H1 (cell line): ENCODE measurements at regions not wholly inside any gene's neighbourhood (a gene's known extent, or its start where the extent isn't known, plus 50 kb on each side); places are given as distances from the start of the nearest gene placed in this dataset.

Experiments
- CTCF ChIA-PET: fragments of 300-600 bp; sonication (Branson Sonifier 250); formaldehyde crosslinking; loops from one replicate; lab custom pipeline; 2021; ENCODE audit not compliant: partially characterized antibody; lab: Charles Lee
- POLR2A ChIA-PET: fragments of 300-600 bp; sonication (Branson Sonifier 250); formaldehyde crosslinking; loops from one replicate; lab custom pipeline; 2021; ENCODE audit warnings: inconsistent platforms; ENCODE audit not compliant: partially characterized antibody; lab: Charles Lee
- DNase-seq, 2 experiments: peaks; one replicate each; pipeline versions ENCODE4 v3.0.0 to v3.0.0-alpha.2; 2010 to 2022; ENCODE audit warnings: low spot score in 2 of 2, low read depth in 1 of 2, mixed read lengths in 1 of 2
- FAIRE-seq: peaks from 2 replicates; lab custom pipeline; 2011; peaks lifted over from hg19 to GRCh38; lab: Jason Lieb, UNC
- H2AFZ ChIP-seq: 2 replicates; pipeline ENCODE4 v1.8.1; 2012; ENCODE audit warnings: low read length, inconsistent platforms
- H2AK5ac ChIP-seq: 2 replicates; pipeline ENCODE4 v1.6.1; 2013; ENCODE audit warnings: low read depth, low read length
- H2BK120ac ChIP-seq: replicated peaks from 2 replicates; pipeline ENCODE3; 2013; ENCODE audit warnings: low read depth, low read length, inconsistent platforms
- H2BK12ac ChIP-seq: 2 replicates; pipeline ENCODE4 v1.6.1; 2013; ENCODE audit warnings: low read depth, low read length
- H2BK15ac ChIP-seq: 2 replicates; pipeline ENCODE4 v1.6.1; 2013; ENCODE audit warnings: low read length
- H2BK20ac ChIP-seq: 2 replicates; pipeline ENCODE4 v1.6.1; 2013; ENCODE audit warnings: low read length
- H2BK5ac ChIP-seq: 2 replicates; pipeline ENCODE4 v1.6.1; 2013; ENCODE audit warnings: low read depth, low read length
- H3K14ac ChIP-seq: 2 replicates; pipeline ENCODE4 v1.6.1; 2013; ENCODE audit warnings: inconsistent platforms; ENCODE audit not compliant: insufficient read length
- H3K18ac ChIP-seq: 2 replicates; pipeline ENCODE4 v1.6.1; 2013; ENCODE audit warnings: low read length; ENCODE audit errors: extremely low read depth
- H3K23ac ChIP-seq: 2 replicates; pipeline ENCODE4 v1.6.1; 2013; ENCODE audit warnings: inconsistent platforms; ENCODE audit not compliant: insufficient read length
- H3K23me2 ChIP-seq: 2 replicates; pipeline ENCODE4 v1.6.1; 2013; ENCODE audit warnings: low read depth, low read length
- H3K27ac ChIP-seq: 2 replicates; pipeline ENCODE4 v1.6.1; 2011; ENCODE audit warnings: low read depth, low read length, inconsistent platforms
- H3K27me3 ChIP-seq, 4 experiments: replicated peaks in 1 of 4; 1 replicate in 1 of 4; 2 replicates in 3 of 4; pipeline versions ENCODE4 v1.6.1 to v1.8.1; 2011 to 2013; ENCODE audit warnings: low read length in 3 of 4, mild to moderate bottlenecking in 3 of 4, inconsistent platforms in 2 of 4, mixed read lengths in 2 of 4, moderate library complexity in 1 of 4; ENCODE audit not compliant: control insufficient read depth in 3 of 4, insufficient read depth in 3 of 4; ENCODE audit errors: extremely low read depth in 1 of 4
- H3K36me3 ChIP-seq, 4 experiments: 2 replicates each; pipeline versions ENCODE4 v1.6.1 to v1.8.1; 2011 to 2013; ENCODE audit warnings: mild to moderate bottlenecking in 4 of 4, low read length in 3 of 4, moderate library complexity in 2 of 4, control low read depth in 1 of 4, inconsistent platforms in 1 of 4; ENCODE audit not compliant: insufficient read depth in 4 of 4, control insufficient read depth in 2 of 4
- H3K4ac ChIP-seq: replicated peaks from 2 replicates; pipeline ENCODE3; 2013; ENCODE audit warnings: low read length, low read depth, mixed read lengths, inconsistent platforms; ENCODE audit not compliant: insufficient read length
- H3K4me1 ChIP-seq, 4 experiments: replicated peaks in 1 of 4; 1 replicate in 1 of 4; 2 replicates in 3 of 4; pipeline versions ENCODE4 v1.6.1 to v1.8.1; 2011 to 2013; ENCODE audit warnings: low read length in 3 of 4, inconsistent platforms in 2 of 4, mixed read lengths in 1 of 4; ENCODE audit not compliant: insufficient read depth in 4 of 4, control insufficient read depth in 3 of 4
- H3K4me2 ChIP-seq, 2 experiments: 2 replicates each; pipeline versions ENCODE4 v1.6.1 to v1.8.1; 2011 to 2013; ENCODE audit warnings: low read depth in 2 of 2, low read length in 2 of 2, control low read depth in 1 of 2, inconsistent platforms in 1 of 2, mild to moderate bottlenecking in 1 of 2; ENCODE audit not compliant: insufficient read depth in 1 of 2
- H3K4me3 ChIP-seq, 4 experiments: fragments of 200-600, 300-600 bp in 1 of 4; sonication (generic), shearing (Covaris generic), sonication (Bioruptor Twin) in 1 of 4; 2 replicates each; pipeline versions ENCODE4 v1.5.1 to v1.8.1; 2011 to 2016; ENCODE audit warnings: low read length in 4 of 4, low read depth in 3 of 4, control low read depth in 2 of 4, inconsistent platforms in 2 of 4, mild to moderate bottlenecking in 2 of 4, mixed read lengths in 1 of 4, moderate library complexity in 1 of 4; ENCODE audit not compliant: insufficient read depth in 2 of 4; ENCODE audit errors: extremely low read depth in 1 of 4
- H3K56ac ChIP-seq: replicated peaks from 2 replicates; pipeline ENCODE3; 2013; ENCODE audit warnings: low read depth, mild to moderate bottlenecking, mixed read lengths, low read length, inconsistent platforms; ENCODE audit not compliant: insufficient read length
- H3K79me1 ChIP-seq: 2 replicates; pipeline ENCODE4 v1.6.1; 2013; ENCODE audit warnings: low read depth, low read length, control low read depth
- H3K79me2 ChIP-seq, 2 experiments: 2 replicates each; pipeline versions ENCODE4 v1.6.1 to v1.8.1; 2012 to 2013; ENCODE audit warnings: low read length in 2 of 2, mild to moderate bottlenecking in 2 of 2, inconsistent platforms in 1 of 2; ENCODE audit not compliant: insufficient read depth in 2 of 2, control insufficient read depth in 1 of 2
- H3K9ac ChIP-seq, 4 experiments: replicated peaks in 1 of 4; 1 replicate in 1 of 4; 2 replicates in 3 of 4; pipeline versions ENCODE4 v1.6.1 to v1.8.1; 2011 to 2013; ENCODE audit warnings: low read depth in 3 of 4, low read length in 3 of 4, control low read depth in 2 of 4, mild to moderate bottlenecking in 2 of 4, moderate library complexity in 2 of 4, inconsistent platforms in 1 of 4; ENCODE audit errors: extremely low read depth in 1 of 4
- H3K9me3 ChIP-seq, 2 experiments: 2 replicates each; pipeline versions ENCODE4 v1.6.1 to v1.8.1; 2012 to 2013; ENCODE audit warnings: mild to moderate bottlenecking in 2 of 2, moderate library complexity in 2 of 2, control low read depth in 1 of 2, inconsistent platforms in 1 of 2, low read depth in 1 of 2, low read length in 1 of 2, mixed read lengths in 1 of 2; ENCODE audit not compliant: insufficient read depth in 2 of 2
- H4K20me1 ChIP-seq, 2 experiments: replicated peaks in 1 of 2; 2 replicates each; pipeline versions ENCODE3 to v1.8.1; 2011 to 2013; ENCODE audit warnings: inconsistent platforms in 2 of 2, low read length in 2 of 2, mild to moderate bottlenecking in 1 of 2; ENCODE audit not compliant: insufficient read depth in 2 of 2, control insufficient read depth in 1 of 2
- H4K5ac ChIP-seq: 2 replicates; pipeline ENCODE4 v1.6.1; 2013; ENCODE audit warnings: low read length, low read depth, mixed read lengths, inconsistent platforms; ENCODE audit not compliant: insufficient read length
- H4K8ac ChIP-seq: 2 replicates; pipeline ENCODE4 v1.8.0; 2013; ENCODE audit warnings: mild to moderate bottlenecking, moderate library complexity, low read length, inconsistent platforms; ENCODE audit not compliant: insufficient read depth; ENCODE audit errors: extremely low read depth
- H4K91ac ChIP-seq: replicated peaks from 2 replicates; pipeline ENCODE3; 2013; ENCODE audit warnings: low read length, mixed read lengths, inconsistent platforms; ENCODE audit not compliant: insufficient read length
- ATF3 ChIP-seq: IDR thresholded peaks from 2 replicates; pipeline ENCODE4 v1.6.1; 2011; ENCODE audit warnings: low read depth, mild to moderate bottlenecking, low read length; ENCODE audit not compliant: insufficient read depth
- CREB1 ChIP-seq: IDR thresholded peaks from 2 replicates; pipeline ENCODE4 v1.6.1; 2012; ENCODE audit warnings: inconsistent platforms
- FOSL1 ChIP-seq: IDR thresholded peaks from 2 replicates; pipeline ENCODE4 v1.6.1; 2011; ENCODE audit warnings: mild to moderate bottlenecking, low read depth, low read length, moderate library complexity; ENCODE audit not compliant: insufficient read depth
- GABPA ChIP-seq: IDR thresholded peaks from 2 replicates; pipeline ENCODE4 v1.6.1; 2011; ENCODE audit warnings: mild to moderate bottlenecking, low read length, moderate library complexity, borderline replicate concordance; ENCODE audit not compliant: insufficient read depth
- JUN ChIP-seq: IDR thresholded peaks from 2 replicates; pipeline ENCODE4 v1.6.1; 2011; ENCODE audit warnings: low read depth, mild to moderate bottlenecking, improper control_type of control experiment, low read length
- MAFK ChIP-seq: IDR thresholded peaks from 2 replicates; pipeline ENCODE4 v1.6.1; 2012; ENCODE audit warnings: low read depth, mild to moderate bottlenecking, improper control_type of control experiment, low read length
- POLR2A ChIP-seq, 2 experiments: IDR thresholded peaks; 1 replicate in 1 of 2; 2 replicates in 1 of 2; pipeline ENCODE4 v1.6.1; 2011; ENCODE audit warnings: low read depth in 2 of 2, low read length in 2 of 2, mild to moderate bottlenecking in 2 of 2; ENCODE audit errors: control extremely low read depth in 1 of 2
- POLR2AphosphoS5 ChIP-seq: IDR thresholded peaks from 2 replicates; pipeline ENCODE4 v1.6.1; 2011; ENCODE audit warnings: low read depth, low read length
- RBBP5 ChIP-seq: IDR thresholded peaks from 2 replicates; pipeline ENCODE4 v1.7.1; 2012; ENCODE audit warnings: low read depth, mild to moderate bottlenecking, inconsistent platforms, low read length, moderate library complexity, borderline replicate concordance
- RXRA ChIP-seq: IDR thresholded peaks from 2 replicates; pipeline ENCODE4 v1.6.1; 2011; ENCODE audit warnings: low read depth, mild to moderate bottlenecking, low read length, moderate library complexity; ENCODE audit not compliant: insufficient read depth
- SAP30 ChIP-seq: fragments of 300-600 bp; sonication (generic); IDR thresholded peaks from 2 replicates; pipeline ENCODE4 v1.7.1; 2012; ENCODE audit warnings: low read length, moderate library complexity, mild to moderate bottlenecking, inconsistent platforms; ENCODE audit not compliant: insufficient read depth, insufficient replicate concordance
- SIX5 ChIP-seq: IDR thresholded peaks from 2 replicates; pipeline ENCODE4 v1.6.1; 2011; ENCODE audit warnings: mild to moderate bottlenecking, low read depth, low read length
- SP2 ChIP-seq: IDR thresholded peaks from 2 replicates; pipeline ENCODE4 v1.6.1; 2012; ENCODE audit warnings: mild to moderate bottlenecking, low read length, inconsistent platforms
- SRF ChIP-seq: IDR thresholded peaks from 2 replicates; pipeline ENCODE4 v1.6.1; 2011; ENCODE audit warnings: mild to moderate bottlenecking, low read depth, low read length, moderate library complexity
- TAF7 ChIP-seq: optimal IDR thresholded peaks from 2 replicates; pipeline ENCODE3; 2011; ENCODE audit warnings: low read depth, mild to moderate bottlenecking, inconsistent platforms, low read length, moderate library complexity, borderline replicate concordance
- ZNF274 ChIP-seq: IDR thresholded peaks from 2 replicates; pipeline ENCODE4 v1.7.0; 2012; ENCODE audit warnings: low read length, borderline replicate concordance; ENCODE audit errors: extremely low read depth
- whole genome bisulfite sequencing, 2 experiments: shearing (Covaris generic) in 1 of 2; methylation state at CpG; one replicate each; pipeline versions ENCODE4 v1.1.6 to v1.1.7; 2013 to 2015; ENCODE audit warnings: low lambda C conversion rate in 2 of 2, mixed read lengths in 2 of 2, inconsistent platforms in 1 of 2, low coverage in 1 of 2, missing lambda C conversion rate in 1 of 2; ENCODE audit not compliant: insufficient replicate concordance in 2 of 2, insufficient coverage in 1 of 2, insufficient read length in 1 of 2; ENCODE audit errors: extremely low coverage in 1 of 2, missing lambda C conversion rate in 1 of 2; 5-methylcytosine and 5-hydroxymethylcytosine counted together

- H3K56ac ChIP-seq = no peak overlapping the region
- H2BK5ac ChIP-seq = no peak overlapping the region
- POLR2A ChIA-PET = no interaction called here
- no peak overlapping the region for H3K14ac ChIP-seq
- no peaks in the 10 kb centered on the region for H3K79me1 ChIP-seq
- H4K91ac ChIP-seq = no peak overlapping the region
- no peak overlapping the region for H4K5ac ChIP-seq
- DNase-seq = no peak
- H3K23ac ChIP-seq = no peak overlapping the region
- H2BK15ac ChIP-seq = no peak overlapping the region
- no peak overlapping the region for H4K8ac ChIP-seq
- no peak overlapping the region for H3K18ac ChIP-seq
- H3K79me2 ChIP-seq = no peaks in the 10 kb centered on the region
- H3K27me3 ChIP-seq = no peaks in the 10 kb centered on the region
- no peak overlapping the region for H3K4me3 ChIP-seq
- no peak overlapping the region for H2AFZ ChIP-seq
- H3K27ac ChIP-seq = no peak overlapping the region
- no peak overlapping the region for H3K9ac ChIP-seq
- no peak for FAIRE-seq
- H2BK20ac ChIP-seq = no peak overlapping the region
- H3K36me3 ChIP-seq = no peaks in the 10 kb centered on the region
- H4K20me1 ChIP-seq = no peaks in the 10 kb centered on the region
- H3K4me2 ChIP-seq = no peak overlapping the region
- H2AK5ac ChIP-seq = no peak overlapping the region
- no peak overlapping the region for H3K4ac ChIP-seq
- CTCF ChIA-PET = interaction anchor here (1.5 kb wide), 1 partner anchor 9 kb away, joined by 3 read pairs; no protein-coding TSS in a partner anchor
- H3K4me1 ChIP-seq = no peaks in the 10 kb centered on the region
- 95% methylated on average over 6 of the region's 6 CpGs; no CpG with 5 or more reads in 1 of the 2 experiments for WGBS, 2 experiments
- H3K9me3 ChIP-seq = no peaks in the 10 kb centered on the region
- no peaks in the 10 kb centered on the region for H3K23me2 ChIP-seq
- no peak overlapping the region for H2BK12ac ChIP-seq
- no peak overlapping the region for H2BK120ac ChIP-seq
- TF ChIP-seq CREB1 = no peak
- no peak for TF ChIP-seq RXRA
- TF ChIP-seq SP2 = no peak
- TF ChIP-seq MAFK = no peak
- no peak for TF ChIP-seq SRF
- TF ChIP-seq RBBP5 = no peak
- no peak for TF ChIP-seq SAP30
- TF ChIP-seq ZNF274 = no peak
- no peak for TF ChIP-seq POLR2A (IDR thresholded peaks at IDR 0.05; ENCODE audit: control extremely low read depth in 1 of 2, low read depth in 2 of 2, low read length in 2 of 2)
- TF ChIP-seq ATF3 = no peak
- TF ChIP-seq JUN = no peak
- no peak for TF ChIP-seq FOSL1
- no peak for TF ChIP-seq SIX5
- TF ChIP-seq TAF7 = no peak
- TF ChIP-seq GABPA = no peak
- TF ChIP-seq POLR2AphosphoS5 = no peak
These were observed 983.2 kb downstream of the BCL11B start for GRCh38 chr14:98288825-98289224.
